Stimulated activated naive CD8-positive, alpha-beta T cell treated with anti-CD3 and anti-CD28 coated beads, Interleukin-15, Interleukin-2, amounts not matched to agents 100 ng/mL and 50 ng/mL, for 24 hours (primary cell): ENCODE measurements at regions not wholly inside any gene's neighbourhood (a gene's known extent, or its start where the extent isn't known, plus 50 kb on each side); places are given as distances from the start of the nearest gene placed in this dataset.

ENCODE experiments used
- H3K27ac Mint-ChIP-seq: one replicate; pipeline ENCODE4 v1.8.0; 2021; ENCODE audit warnings: mild to moderate bottlenecking, mixed read lengths
- H3K27me3 Mint-ChIP-seq: one replicate; pipeline ENCODE4 v1.8.0; 2021; ENCODE audit warnings: mixed read lengths
- H3K36me3 Mint-ChIP-seq: one replicate; pipeline ENCODE4 v1.8.0; 2021; ENCODE audit warnings: low read depth, mixed read lengths
- H3K4me1 Mint-ChIP-seq: one replicate; pipeline ENCODE4 v1.8.0; 2021; ENCODE audit warnings: low read depth, mixed read lengths
- H3K4me3 Mint-ChIP-seq: one replicate; pipeline ENCODE4 v1.8.0; 2021; ENCODE audit warnings: mild to moderate bottlenecking, mixed read lengths
- H3K9me3 Mint-ChIP-seq: one replicate; pipeline ENCODE4 v1.8.0; 2021; ENCODE audit warnings: mixed read lengths

DNA sequence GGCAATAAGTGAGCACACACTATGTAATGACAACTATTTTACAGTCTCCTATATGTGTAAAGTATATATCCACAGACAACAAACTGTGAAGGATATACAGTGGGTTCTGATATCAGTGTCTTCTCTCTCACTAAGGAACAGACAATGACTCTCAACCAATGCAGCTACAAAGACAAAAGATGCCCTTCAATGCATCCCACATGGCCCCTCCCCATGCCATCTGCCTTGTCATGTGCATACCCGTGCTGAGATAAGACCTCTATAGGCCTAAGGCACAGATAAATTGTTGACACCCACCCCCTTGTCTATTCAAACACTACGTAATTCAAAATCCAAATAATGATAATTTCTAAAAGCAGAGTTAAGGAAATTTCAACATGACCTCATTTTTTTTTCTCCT is 1123.5 kb upstream of the MAP3K7 start:
- Mint-ChIP-seq H3K4me1 (no peaks in the 10 kb centered on the region), H3K36me3 (no peaks in the 10 kb centered on the region), H3K4me3 (no peak overlapping the region), H3K27me3 (no peaks in the 10 kb centered on the region), H3K9me3 (no peaks in the 10 kb centered on the region), H3K27ac (no peak overlapping the region)

DNA sequence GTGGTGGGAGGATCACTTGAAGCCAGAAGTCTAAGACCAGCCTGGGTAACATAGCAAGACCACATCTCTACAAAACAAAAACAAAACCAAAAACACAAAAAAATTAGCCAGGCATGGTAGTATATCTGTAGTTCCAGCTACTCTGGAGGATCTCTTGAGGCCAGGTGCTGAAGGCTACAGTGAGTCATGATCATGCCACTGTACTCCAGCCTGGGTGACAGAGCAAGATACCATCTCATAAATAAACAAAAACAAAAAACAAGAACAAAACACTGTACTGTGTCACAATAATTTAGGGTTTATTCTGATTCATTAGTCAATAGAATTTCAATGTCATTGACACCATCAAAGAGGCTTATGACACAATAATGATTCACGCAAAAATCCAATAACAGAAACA is 1121.7 kb upstream of the MAP3K7 start:
- Mint-ChIP-seq H3K4me3 (no peak overlapping the region), H3K27me3 (no peaks in the 10 kb centered on the region), H3K27ac (no peak overlapping the region), H3K9me3 (no peaks in the 10 kb centered on the region), H3K36me3 (no peaks in the 10 kb centered on the region), H3K4me1 (no peaks in the 10 kb centered on the region)

GRCh38 chr6:91705646-91706045 is 1118.8 kb upstream of the MAP3K7 start:
- Mint-ChIP-seq H3K9me3 (peaks cover 12% of the 10 kb centered on the region), H3K27ac (no peak overlapping the region), H3K27me3 (no peaks in the 10 kb centered on the region), H3K4me3 (no peak overlapping the region), H3K4me1 (no peaks in the 10 kb centered on the region), H3K36me3 (no peaks in the 10 kb centered on the region)

GRCh38 chr6:91704531-91704930 is 1117.7 kb upstream of the MAP3K7 start:
- Mint-ChIP-seq H3K4me3 (no peak overlapping the region), H3K36me3 (no peaks in the 10 kb centered on the region), H3K4me1 (no peaks in the 10 kb centered on the region), H3K27ac (no peak overlapping the region), H3K27me3 (no peaks in the 10 kb centered on the region), H3K9me3 (peaks cover 12% of the 10 kb centered on the region)

DNA sequence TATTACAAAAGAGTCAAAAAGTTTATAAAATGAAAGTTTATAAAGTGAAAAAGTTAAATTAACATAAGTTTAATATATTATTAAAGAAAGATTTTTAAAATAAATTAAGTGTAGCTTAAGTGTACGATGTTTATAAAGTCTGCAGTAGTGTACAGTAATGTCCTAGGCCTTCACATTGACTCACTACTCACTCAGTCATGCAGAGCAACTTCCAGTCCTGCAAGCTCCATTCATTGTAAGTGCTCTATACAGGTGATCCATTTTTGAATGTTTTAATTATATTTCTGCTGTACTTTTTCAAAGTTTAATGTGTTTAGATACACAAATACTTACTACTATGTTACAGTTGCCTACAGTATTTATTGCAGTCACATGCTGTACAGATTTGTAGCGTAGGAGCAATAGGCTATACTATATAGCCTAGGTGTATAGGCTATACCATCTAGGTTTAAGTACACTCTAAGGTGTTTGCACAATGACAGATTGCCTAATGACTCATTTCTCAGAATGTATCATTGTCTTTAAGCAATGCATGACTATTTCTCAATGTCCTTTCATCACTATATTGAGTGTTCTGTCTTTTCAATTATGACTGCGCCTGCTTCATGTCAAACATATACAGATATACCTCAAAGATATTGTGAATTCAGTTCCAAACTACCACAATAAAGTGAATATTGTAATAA is 1110.3 kb upstream of the MAP3K7 start:
- Mint-ChIP-seq H3K4me1 (no peaks in the 10 kb centered on the region), H3K36me3 (no peaks in the 10 kb centered on the region), H3K9me3 (peaks cover 9% of the 10 kb centered on the region), H3K4me3 (no peak overlapping the region), H3K27me3 (no peaks in the 10 kb centered on the region), H3K27ac (no peak overlapping the region)

DNA sequence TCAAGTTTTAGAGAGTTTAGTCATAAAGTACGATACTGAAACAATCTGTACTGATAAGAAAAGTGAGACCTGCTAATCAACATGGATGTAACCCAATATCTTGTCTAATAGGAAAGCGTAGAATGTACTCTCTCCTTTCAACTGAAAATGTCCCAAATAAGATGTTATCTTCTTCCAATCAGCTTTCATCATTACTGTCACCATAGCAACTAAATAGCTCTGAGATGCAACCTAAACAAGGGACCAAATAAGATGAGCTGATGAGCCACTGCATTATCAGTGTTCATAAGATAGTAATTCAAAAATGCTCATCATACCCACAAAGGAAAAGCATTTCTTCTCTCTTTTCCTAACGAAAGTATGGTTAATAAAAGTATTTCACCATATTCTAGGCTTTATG is 1108.3 kb upstream of the MAP3K7 start:
- Mint-ChIP-seq H3K4me1 (no peaks in the 10 kb centered on the region), H3K4me3 (no peak overlapping the region), H3K27me3 (no peaks in the 10 kb centered on the region), H3K27ac (no peak overlapping the region), H3K36me3 (no peaks in the 10 kb centered on the region), H3K9me3 (peaks cover 4% of the 10 kb centered on the region)

DNA sequence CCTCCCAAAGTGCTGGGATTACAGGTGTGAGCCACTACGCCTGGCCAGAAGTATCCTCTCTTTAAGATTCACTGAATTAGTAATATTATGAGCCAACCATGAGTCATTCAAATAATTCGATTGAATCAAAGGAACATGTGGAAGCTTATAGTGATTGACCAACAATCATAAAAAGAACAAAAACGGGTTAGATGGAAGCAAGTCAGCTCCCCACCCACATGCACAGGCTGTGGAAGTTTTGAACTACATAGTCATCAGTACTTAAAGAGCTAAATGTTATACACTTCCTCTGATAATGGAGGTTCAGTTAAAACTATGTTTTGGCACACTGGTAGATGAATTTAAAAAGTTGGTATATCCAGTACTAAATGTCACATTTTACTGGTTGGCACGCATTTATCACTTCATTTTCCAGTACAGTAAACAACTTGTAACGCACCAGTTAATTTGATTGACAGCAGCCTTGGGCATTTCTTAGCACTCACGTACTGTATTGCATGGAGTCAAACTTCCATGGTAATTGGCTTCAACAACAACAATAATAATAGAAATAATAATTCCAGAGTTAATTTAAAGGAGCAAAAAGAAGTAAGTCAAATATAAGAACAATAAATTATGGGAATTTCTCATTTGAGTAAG is 1107.3 kb upstream of the MAP3K7 start:
- Mint-ChIP-seq H3K9me3 (peaks cover 4% of the 10 kb centered on the region), H3K4me1 (no peaks in the 10 kb centered on the region), H3K4me3 (no peak overlapping the region), H3K27me3 (no peaks in the 10 kb centered on the region), H3K27ac (no peak overlapping the region), H3K36me3 (no peaks in the 10 kb centered on the region)

DNA sequence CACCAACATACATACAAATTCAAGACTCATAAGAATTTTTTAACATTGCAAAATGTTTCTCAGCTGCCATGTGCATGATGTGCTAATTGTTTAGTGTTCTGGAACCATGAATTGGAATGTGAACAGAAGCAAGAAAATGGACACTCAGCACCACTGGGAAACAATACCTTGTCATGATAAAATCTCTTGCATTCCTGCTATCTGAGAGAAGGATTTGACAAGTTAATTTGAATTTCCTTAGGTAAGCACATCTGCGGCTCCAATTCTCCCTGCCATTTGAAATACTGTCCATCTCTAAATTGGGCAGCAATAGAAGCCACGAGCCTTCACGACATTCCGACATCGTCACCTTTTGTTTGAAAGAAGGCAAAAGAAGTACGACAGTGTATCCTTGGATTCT is 1104.6 kb upstream of the MAP3K7 start:
- Mint-ChIP-seq H3K4me3 (no peak overlapping the region), H3K4me1 (no peaks in the 10 kb centered on the region), H3K27me3 (no peaks in the 10 kb centered on the region), H3K9me3 (peaks cover 4% of the 10 kb centered on the region), H3K27ac (no peak overlapping the region), H3K36me3 (no peaks in the 10 kb centered on the region)

- H3K36me3 Mint-ChIP-seq, result no peaks in the 10 kb centered on the region
Observed at GRCh38 chr6:91683240-91683639, 1096.4 kb upstream of the MAP3K7 start.

DNA sequence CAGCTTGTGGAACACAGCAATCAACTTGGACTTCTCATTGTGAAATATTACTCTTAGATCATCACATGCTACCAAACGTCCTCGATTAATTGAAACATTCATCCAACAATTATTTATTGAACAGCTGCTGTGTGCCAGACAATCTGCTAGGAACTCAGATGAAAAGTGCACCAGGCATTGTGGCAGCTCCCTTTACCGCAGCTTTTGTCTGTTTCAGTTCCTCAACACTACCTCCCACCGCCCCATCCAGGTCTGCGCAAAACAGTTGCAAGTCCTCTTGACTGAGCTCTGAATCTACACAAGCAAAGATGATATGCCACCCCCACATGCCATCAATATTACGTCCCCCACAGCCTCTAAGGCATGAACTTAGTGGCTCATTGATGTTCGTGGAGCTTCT is 1094.4 kb upstream of the MAP3K7 start:
- Mint-ChIP-seq H3K36me3 (no peaks in the 10 kb centered on the region), H3K9me3 (peaks cover 3% of the 10 kb centered on the region), H3K27me3 (no peaks in the 10 kb centered on the region), H3K4me3 (no peak overlapping the region), H3K4me1 (no peaks in the 10 kb centered on the region), H3K27ac (no peak overlapping the region)

More at GRCh38 chr6:91683240-91683639, 1096.4 kb upstream of the MAP3K7 start:
- Mint-ChIP-seq H3K27me3 (no peaks in the 10 kb centered on the region), H3K4me1 (no peaks in the 10 kb centered on the region), H3K27ac (no peak overlapping the region), H3K9me3 (peaks cover 3% of the 10 kb centered on the region), H3K4me3 (no peak overlapping the region)

- Mint-ChIP-seq H3K4me3 (no peak overlapping the region), H3K9me3 (peaks cover 3% of the 10 kb centered on the region), H3K4me1 (no peaks in the 10 kb centered on the region), H3K27ac (no peak overlapping the region), H3K27me3 (no peaks in the 10 kb centered on the region), H3K36me3 (no peaks in the 10 kb centered on the region)
Observed at GRCh38 chr6:91678679-91679446, 1092.0 kb upstream of the MAP3K7 start.

DNA sequence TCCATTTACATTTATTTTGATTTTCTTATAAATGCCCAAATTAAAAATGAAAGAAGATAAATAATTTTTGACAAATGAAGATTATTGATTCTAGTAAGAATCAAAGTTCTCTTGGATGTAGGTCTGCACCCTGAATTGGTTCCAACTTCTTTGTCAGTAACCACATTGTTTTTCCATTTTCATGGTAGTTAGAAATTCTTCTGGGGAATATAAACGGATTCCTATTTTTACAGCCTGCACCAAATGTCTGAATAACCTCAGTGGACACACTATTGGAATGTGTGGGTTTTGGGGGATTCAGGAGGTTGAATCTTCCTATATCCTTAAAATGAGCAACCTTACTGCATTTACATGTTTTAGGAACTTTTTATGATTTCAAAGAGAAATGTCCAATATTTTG is 1085.3 kb upstream of the MAP3K7 start:
- no peaks in the 10 kb centered on the region for H3K9me3 Mint-ChIP-seq
- no peaks in the 10 kb centered on the region for H3K36me3 Mint-ChIP-seq
- no peaks in the 10 kb centered on the region for H3K27me3 Mint-ChIP-seq

DNA sequence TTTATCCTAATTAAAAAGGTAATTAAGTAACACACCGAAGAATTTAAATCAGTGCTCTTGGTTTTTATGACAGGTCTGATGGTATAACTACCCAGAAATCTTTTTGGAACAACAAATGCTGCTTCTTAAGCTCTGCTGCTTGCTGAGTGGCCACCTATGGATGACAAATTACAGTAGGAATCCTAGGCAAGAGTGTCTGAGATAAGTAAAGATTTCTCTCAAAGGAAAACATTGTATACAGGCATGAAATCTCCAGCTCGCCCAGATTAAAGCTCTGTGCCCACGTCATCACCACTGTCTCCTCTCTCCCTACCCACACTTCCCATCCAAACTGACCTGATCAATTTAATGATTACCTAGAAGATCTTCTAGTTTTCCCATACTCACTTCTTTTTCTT is 1083.0 kb upstream of the MAP3K7 start:
- Mint-ChIP-seq H3K27ac (no peak overlapping the region), H3K27me3 (no peaks in the 10 kb centered on the region), H3K4me1 (no peaks in the 10 kb centered on the region), H3K9me3 (no peaks in the 10 kb centered on the region), H3K4me3 (no peak overlapping the region), H3K36me3 (no peaks in the 10 kb centered on the region)

More for the DNA sequence above, 1085.3 kb upstream of the MAP3K7 start:
- Mint-ChIP-seq H3K27ac (no peak overlapping the region), H3K4me1 (no peaks in the 10 kb centered on the region), H3K4me3 (no peak overlapping the region)

GRCh38 chr6:91669154-91669870 is 1082.4 kb upstream of the MAP3K7 start:
- no peaks in the 10 kb centered on the region for H3K4me1 Mint-ChIP-seq
- no peak overlapping the region for H3K27ac Mint-ChIP-seq
- H3K36me3 Mint-ChIP-seq, result no peaks in the 10 kb centered on the region
- no peaks in the 10 kb centered on the region for H3K9me3 Mint-ChIP-seq
- H3K27me3 Mint-ChIP-seq, result no peaks in the 10 kb centered on the region
- no peak overlapping the region for H3K4me3 Mint-ChIP-seq

GRCh38 chr6:91667596-91667995 is 1080.7 kb upstream of the MAP3K7 start:
- H3K4me3 Mint-ChIP-seq, result no peak overlapping the region

More at GRCh38 chr6:91667596-91667995, 1080.7 kb upstream of the MAP3K7 start:
- no peaks in the 10 kb centered on the region for H3K4me1 Mint-ChIP-seq
- H3K36me3 Mint-ChIP-seq, result no peaks in the 10 kb centered on the region
- no peaks in the 10 kb centered on the region for H3K27me3 Mint-ChIP-seq
- no peak overlapping the region for H3K27ac Mint-ChIP-seq
- H3K9me3 Mint-ChIP-seq, result no peaks in the 10 kb centered on the region
